Right lobe of liver (tissue), 4 donors: ENCODE measurements at regions not wholly inside any gene's neighbourhood (a gene's known extent, or its start where the extent isn't known, plus 50 kb on each side); places are given as distances from the start of the nearest gene placed in this dataset.

Source experiments
- CTCF ChIP-seq, 4 donors: fragments of 200-600 bp in 3 of 4; fragments of 450-650 bp in 1 of 4; IDR thresholded peaks; one replicate each; pipeline versions ENCODE4 v1.5.1 to v1.8.0; 2016 to 2022; ENCODE audit warnings: antibody characterized with exemption in 4 of 4, mild to moderate bottlenecking in 2 of 4
- POLR2A ChIP-seq: fragments of 450-650 bp; IDR thresholded peaks from one replicate; pipeline ENCODE4 v1.6.1; 2017; ENCODE audit warnings: antibody characterized with exemption, mild to moderate bottlenecking
- donor health status: DM: no; HTN: no; CAD: no.
- donor health status: DM: no; HTN: no; CAD: no.
- donor health status: DM: no; HTN: yes; CAD: no.

DNA sequence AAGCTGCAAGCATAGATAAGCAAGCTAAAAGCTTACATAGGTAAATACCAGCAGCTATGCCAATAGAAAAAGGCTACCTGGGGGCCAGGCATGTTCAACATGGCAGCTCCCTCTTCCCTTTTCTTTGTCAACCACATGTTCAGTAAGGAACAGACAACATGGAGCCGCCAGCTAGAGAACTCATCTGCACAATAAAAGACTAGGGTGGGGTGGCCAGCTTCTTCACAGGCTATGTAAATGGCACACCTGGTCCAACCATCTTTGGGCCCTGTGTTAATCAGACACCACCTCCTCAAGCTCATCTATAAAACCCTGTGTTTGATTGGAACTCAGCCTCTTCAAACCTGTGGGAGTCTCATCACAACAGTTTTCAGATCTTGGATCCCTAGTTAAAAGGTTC is 129.7 kb upstream of the TMPO start:
- TF ChIP-seq CTCF (IDR thresholded peaks at IDR 0.05): no peak
- TF ChIP-seq POLR2A: no peak
